ENCODE measurements at regions not wholly inside any gene's neighbourhood (a gene's known extent, or its start where the extent isn't known, plus 50 kb on each side); places are given as distances from the start of the nearest gene placed in this dataset.
"Not testable (repeated sequence)": the region's sequence is repeated elsewhere in the genome, so short reads cannot be mapped to it uniquely, and the experiment has no call there.

DNA sequence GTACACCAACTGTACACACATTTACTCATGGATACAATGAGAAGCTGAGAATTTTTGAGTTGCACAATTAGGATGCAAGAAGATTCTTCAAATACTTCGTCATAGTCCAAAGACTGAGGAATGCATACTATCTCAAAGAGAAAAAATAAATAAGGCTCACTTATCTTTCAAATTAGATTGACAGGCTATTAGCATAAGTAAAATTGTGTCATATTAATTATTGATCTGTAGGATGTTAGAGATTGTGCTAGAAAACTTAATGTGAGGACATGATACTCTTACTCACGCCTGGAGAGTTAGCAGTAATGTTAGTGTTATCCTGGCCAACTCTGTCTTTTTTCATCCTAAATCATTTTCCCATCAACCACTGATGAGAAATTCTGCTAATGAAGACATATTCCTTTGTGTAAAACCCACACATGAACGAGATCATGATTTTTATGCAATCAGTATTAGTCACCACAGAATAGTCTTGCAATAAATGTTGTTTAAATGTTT is 659.0 kb downstream of the LTN1 start:
- no peak for DNase-seq

DNA sequence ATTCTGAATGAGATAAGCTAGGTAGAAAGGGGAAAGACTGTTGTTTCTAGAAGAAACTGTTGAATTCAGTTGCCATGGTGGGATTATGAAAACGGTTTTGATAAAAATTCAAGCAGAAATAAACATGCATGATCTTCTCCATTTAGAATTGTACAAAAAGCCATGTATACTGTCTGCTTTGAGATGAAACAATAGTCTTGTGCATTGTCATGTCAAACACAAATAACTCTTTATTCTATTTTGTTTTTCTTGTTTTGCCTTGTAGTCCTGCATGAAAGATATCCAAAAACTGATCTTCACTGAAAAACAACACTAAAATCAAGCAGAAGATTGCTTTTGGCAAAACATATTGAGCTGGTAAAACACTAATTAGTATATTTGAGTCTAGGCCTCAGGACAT is 659.9 kb downstream of the LTN1 start:
- no peak for DNase-seq

DNA sequence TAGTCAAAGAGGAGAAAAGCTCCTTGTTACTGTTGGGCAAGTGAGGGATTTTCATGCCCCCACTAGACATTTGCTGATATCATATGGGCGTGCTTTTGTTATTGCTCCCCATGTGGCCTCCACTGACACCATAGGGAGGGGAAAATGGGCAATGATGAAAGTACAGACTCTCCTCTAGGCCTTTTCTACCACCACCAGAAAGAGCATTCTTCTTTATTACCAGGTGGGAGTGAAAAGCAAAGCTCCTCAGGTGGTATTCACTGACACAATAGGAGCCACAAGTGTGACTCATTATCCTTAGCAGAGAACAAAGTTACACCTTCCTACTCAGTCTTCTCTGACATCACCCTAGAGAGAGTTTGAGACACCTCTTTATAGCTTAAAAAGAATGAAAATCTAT is 667.1 kb downstream of the LTN1 start:
- DNase-seq: no peak

DNA sequence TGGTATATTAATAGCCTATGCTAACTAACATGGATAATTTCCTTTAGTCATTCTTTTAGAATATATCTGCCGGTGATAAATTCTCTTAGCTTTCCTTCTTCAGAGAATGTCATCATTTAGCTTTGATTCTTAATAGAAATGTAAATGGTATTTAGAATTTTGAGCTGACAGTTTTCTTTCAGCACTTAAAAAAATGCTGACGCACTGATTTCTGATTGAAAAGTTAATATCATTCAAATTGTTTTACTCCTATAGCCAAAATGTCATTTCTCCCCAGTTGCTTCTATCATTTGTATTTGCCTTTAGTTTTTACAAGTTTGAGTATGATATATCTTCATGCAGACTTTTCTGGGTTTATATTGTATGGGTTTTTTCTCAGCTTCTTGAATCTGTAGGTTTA is 668.0 kb downstream of the LTN1 start:
- no peak for DNase-seq

DNA sequence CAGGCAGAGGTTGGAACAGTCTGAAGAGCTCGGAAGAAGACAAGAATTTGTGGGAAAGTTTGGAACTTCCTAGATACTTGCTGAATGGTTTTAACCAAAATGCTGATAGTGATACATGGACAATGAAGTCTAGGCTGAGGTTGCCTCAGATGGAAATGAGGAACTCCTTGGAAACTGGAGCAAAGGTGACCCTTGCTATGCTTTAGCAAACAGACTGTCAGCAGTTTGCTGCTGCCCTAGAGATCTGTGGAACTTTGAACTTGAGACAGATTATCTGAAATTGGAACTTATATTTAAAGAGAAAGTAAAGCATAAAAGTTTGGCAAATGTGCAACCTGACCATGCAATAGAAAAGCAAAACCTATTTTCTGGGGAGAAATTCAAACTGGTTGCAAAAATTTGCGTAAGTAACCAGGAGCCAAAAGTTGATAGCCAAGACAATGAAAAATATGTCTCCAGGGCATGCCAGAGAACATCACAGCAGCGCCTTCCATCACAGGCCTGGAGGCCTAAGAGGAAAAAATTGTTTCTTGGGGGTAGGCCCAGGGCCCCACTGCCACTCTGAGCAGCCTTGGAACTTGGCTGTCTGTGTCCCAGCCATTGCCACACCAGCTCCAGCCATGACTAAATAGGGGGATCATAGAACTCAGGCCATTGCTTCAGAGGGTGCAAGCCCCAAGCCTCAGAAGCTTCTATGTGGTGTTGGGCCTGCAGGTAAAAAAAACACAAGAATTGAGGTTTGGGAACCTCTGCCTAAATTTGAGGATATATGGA is 675.3 kb downstream of the LTN1 start:
- no peak for DNase-seq

DNA sequence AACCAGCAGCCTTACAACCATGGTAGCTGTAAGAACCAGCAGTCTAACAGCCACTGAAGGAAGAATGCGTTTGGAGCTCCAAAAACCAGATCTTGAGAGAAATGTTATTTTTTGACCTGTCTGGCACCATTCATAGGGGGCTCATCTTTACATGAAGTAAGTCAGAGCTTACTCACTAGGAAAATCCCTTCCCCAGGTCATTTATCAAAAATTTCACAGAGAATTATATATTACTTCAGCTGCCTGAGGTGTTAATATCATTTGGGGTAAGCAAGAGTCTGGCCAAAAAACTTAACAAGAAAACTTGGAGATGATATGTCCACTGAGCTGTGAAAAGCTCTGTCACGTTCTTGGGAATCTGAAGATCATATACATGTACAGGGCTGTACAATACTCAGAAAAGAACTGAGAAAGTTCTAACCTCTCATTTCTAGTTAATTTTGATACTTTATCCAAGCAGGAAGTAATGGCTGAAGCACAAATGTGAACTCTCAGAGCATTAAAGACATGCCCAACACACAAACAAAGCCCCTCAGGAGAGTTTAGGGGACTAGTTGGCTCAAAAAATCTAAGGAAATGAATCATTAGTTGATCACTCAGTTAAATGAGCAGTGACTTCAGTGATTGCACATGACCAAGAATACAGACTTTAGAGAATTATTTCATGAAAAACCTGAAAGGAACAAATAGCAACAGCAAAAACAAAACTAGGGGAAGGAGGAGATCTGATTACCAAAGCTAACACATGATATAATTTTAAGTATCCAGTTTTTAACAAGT is 681.1 kb downstream of the LTN1 start:
- no peak for DNase-seq

DNA sequence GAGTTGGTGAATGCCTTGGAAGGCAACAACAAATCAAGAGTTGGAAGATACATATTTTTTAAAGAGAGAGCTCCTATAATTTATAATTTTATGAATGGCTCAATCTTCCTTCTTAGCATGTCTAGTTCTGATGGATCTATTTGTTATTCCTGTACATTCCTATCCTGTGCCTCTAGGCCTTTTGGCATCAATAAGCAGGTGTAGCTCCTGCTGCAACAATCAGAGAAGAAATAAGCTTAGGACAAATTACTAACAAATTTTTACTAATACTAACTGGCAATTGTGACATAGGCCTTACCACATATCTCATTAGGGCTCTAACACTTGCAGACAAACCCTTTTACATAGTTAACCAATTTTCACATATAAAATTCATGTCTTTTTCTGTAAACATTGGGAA is 682.0 kb downstream of the LTN1 start:
- DNase-seq: no peak

DNA sequence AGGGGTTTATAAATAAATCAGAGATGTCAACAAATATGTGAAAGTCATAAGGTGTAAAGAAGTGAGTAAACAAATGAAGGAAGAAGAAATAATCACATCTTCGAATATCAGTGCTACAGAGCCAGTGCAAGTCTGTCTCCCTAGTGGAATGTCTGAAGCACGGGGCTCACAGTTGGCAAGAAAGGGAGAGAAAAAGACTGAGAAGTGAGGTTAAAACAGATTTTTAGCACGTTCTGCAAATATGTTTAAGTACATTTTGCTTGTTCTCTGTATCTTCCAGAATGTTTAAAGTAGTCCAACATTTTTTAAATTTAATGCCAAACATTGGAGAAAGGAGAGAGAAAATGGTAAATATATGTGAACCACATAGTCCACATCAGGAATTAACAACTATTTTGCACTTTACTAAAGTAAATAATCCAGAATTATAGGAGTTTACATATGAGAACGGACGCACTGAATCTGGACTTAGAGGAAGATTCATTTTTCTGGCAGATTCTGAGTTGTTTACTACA is 682.4 kb downstream of the LTN1 start:
- DNase-seq: no peak

DNA sequence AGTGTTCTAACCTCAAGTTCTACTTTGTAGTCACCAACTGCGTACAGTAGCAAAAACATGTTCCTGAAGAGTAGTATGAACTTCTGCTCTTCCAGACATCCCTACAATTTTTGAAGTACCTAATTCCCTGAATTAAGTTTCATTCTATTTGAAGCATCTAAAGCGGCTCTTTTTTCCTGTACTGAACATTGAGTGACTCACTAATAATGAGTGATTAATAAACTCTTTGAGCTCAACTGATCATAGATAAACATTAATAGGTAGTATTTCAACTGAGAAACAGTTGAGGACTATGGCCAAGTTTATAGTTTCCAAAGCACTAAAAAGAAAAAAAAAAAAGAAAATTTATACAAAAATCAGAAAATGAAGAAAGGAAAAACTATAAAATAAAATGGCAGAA is 683.1 kb downstream of the LTN1 start:
- DNase-seq: no peak

DNA sequence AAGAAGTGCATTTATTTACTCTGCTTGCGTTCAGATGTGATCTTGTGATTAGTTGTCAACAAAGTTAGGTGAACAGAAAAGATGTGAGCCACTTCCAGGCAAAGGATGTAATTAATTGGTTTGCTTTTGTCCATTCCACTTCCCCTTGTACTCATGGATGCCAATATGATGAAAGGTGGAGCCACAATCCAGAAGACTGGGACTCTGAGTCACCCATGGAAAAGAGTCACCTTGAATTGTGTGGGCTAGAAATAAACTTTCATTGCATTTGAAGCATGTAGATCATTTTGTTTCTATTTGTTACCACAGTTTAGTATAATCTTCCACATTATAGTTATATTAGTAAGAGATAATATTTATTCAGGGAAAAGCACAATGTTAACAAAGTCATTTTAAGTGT is 684.2 kb downstream of the LTN1 start:
- DNase-seq: no peak

DNA sequence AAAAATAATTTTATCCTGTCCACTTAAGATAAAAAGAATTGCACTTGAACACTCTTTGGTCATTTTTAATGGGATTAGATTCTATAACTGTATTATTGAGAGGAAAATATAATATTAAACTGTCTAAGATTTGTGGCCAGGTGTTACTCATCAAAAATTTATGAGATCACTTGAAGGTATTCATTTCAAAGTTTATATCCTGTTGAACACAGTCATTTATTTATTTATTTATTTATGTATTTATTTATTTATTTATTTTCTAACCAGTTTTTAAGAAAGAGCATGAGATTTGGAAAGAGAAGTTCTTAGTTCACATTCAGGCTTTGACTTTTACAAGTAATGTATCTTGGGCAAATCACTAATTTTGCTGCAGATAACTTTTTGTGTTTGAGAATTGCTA is 692.7 kb downstream of the LTN1 start:
- DNase-seq: no peak

DNA sequence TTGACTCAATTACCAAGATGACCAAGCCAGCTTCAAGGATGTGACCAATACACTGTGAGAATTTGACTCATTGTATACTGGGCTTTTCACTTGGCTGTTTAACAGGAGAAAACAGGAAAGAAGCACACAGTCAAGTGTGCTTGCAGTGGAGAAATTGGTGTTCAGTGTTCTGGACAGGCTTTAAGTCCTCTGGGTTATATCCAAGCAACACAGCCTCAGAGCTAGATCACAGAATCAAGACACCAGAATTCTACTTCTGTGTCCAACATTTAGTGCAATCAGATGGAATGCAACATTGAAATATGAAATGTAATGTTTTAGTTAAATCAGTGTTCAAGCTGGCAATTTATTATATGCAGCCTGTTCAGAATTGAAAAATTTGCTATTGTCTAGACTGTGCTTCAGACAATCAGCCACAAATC is 694.4 kb downstream of the LTN1 start:
- DNase-seq: no peak

DNA sequence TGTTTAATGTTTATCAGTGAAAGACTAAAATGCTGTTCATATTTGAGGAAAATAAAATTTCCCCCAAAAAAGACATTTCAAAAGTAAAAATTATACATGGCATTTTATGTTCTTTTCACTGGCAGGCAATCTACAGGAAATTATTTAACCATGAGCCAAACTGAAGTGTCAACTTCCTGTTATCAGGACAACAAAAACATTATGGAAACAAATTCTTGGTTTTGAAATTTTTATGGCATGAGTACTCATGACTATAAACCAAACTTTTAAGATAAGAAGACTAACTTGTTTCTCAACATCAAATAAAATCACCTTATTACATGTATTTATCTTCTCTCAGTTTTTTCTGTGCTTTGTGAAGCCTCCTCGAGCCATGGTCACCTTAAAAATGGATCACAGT is 698.6 kb downstream of the LTN1 start:
- no peak for DNase-seq

DNA sequence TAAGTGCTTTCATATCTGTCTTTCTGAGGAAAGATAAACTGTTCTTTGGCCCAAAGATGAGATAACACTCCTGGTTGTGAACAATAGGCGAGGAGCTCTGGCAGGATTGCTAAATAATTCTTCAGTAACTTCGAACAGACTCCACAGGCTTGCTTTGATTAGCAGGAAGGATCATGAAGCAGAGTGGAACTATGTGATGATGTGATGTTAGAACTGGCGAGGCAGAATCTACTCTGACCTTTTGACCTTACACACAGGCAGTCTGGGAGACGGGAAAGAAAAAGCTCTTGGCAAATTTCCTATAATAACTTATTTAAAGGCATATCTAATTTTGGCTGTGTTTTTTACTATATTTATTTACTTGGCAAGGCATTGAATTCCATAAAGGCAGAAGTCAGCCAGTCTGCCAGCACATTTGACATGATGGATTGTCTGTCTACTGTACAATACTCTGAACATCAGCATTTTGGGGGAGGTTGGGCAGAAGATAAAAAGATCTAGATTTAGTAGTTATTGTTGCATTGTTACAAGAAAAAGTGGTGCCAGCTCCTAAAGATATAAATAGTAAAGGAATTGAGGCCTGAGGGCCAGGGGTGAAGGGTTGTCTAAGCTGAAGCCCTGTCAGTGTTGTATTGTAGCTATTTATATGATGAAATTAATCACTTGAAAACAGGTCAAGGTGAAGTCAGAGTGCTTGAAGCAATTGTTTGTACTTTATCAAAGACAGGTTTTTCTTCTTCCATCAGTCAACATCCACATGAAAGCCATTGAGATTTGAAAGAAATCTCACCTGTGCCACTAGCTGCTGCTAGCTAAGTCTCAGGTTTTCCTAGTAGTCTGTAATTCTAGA is 708.8 kb downstream of the LTN1 start:
- no peak for DNase-seq

DNA sequence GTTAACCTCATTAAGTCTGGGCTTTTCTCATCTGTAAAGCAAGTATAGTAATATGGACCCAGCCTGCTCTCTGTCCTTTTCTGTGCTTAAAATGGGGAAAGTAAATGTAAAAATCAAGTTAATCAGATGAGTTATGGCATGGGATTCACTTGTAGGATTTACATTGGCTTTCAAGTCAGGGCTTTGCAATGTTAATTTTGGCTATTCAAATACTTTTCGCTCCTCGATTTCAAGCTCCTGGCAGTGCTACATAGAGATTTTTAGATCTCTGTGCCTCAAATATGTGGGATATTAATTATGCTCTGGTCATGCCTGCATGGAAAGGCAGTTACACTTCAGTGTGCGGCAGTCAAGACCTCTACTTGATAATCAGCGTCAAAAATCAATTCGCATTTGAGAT is 709.8 kb downstream of the LTN1 start:
- no peak for DNase-seq

DNA sequence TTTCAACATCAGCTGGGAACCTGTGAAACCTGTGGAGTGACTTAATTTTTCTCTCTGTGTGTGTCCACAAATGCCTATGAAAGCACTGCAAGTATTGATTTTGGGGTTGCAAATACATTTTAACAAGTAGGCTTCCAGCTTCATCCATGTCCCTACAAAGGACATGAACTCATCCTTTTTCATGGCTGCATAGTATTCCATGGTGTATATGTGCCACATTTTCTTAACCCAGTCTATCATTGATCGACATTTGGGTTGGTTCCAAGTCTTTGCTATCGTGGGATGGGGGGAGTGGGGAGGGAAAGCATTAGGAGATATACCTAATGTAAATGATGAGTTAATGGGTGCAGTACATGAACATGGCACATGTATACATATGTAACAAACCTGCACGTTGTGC is 711.3 kb downstream of the LTN1 start:
- DNase-seq: not testable (repeated sequence)

DNA sequence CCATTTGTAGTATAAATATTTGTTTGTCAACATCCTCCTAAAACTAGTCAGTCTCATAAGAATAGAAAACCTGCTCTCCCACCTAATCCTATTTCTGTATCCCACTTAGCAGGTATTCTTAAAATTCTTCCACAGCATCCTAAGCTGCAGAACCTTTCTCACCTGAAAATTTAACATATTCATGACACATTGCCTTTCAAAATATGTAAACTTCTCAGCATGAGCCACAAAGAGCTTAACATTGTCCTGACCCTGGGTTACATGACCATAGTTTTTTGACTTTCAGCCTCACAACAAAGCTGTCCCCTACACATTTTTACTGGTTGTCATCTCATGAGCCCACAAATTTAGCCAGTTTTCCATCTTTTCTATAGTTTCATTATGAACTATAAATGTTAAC is 712.1 kb downstream of the LTN1 start:
- DNase-seq: no peak

DNA sequence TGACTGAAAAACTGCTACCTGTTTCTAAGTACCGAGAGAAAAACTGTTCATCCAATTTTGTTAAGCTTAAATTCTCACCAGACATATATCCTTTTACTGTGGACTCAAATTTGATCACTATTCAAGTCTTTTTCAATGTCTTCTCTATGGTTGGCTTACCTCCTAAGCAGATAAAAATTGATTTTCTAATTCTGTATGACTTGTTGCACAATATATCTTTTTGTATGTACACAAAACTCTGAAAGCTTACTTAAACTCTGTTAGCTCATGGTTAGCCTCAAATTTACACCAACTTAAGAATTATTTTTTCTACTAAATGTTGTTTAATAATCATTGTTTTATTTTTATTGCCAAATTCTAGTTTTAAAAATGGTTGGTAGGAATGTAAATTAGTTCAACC is 715.4 kb downstream of the LTN1 start:
- no peak for DNase-seq

DNA sequence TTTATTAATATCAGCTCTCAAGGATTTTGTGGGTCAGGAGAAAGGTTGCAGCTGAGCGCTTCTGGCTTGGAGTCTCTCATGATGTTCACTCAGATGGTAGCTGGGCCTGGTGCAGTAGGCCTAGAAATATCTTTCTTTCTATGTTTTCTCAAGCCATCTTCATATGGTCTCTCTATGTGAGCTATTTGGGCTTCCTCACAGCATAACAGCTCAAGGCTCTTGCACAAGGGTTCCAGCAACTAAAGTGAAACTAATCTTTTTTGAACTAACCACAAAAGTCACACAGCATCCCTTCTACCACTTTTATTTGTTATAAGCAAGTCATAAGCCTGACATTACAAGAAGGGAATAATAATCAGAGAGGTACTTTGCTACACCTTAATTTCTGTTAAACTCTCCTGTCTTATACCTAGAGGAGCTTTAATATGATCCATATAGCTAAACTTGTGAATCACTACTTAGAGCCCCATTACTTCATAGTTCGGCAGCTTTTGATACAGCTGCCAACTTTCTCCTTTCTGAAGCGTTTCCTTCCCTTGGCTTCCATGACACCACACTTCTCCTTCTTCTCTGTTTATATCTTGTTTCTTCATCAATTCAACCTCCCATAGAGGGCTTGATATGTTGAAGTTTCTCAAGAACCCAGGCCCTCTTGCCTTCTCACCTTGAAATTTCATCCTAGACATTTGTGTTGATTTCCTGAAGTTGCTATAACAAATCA is 720.2 kb downstream of the LTN1 start:
- DNase-seq: no peak

DNA sequence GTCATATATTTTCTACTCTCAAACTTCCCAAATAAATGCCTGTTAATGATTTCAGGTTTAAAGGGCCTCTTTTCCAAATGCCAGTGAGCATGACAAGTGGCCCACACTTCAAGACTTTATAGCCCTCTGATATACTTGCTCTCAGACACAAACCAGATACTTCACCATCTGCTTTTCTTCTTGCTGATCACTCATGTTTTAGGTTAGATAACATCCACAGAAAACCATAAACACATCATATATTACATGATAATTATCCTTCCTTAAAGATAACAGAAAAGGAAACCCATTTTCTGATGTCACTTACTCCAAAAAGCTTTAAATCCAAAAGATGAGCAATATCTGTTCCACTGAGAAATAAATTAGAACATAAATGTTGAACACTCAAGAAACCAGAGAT is 723.5 kb downstream of the LTN1 start:
- DNase-seq: no peak

DNA sequence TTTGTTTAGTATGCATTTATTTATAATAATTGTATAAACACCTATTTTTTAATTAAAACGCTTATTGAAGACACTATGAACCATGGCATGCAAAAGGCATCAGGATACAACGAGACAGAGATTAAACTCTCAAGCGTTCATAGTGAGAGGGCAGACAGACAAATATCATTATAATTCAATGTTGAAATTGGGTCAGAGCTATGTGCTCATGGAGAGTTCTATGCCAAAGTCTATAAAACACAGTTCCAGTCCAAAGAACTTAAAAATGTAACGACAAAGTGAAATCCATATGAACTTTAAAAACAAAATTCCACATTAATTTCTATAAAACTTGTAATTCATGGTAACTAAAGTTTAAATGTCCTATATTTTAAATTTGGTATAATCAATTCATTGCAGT is 724.0 kb downstream of the LTN1 start:
- DNase-seq: no peak

DNA sequence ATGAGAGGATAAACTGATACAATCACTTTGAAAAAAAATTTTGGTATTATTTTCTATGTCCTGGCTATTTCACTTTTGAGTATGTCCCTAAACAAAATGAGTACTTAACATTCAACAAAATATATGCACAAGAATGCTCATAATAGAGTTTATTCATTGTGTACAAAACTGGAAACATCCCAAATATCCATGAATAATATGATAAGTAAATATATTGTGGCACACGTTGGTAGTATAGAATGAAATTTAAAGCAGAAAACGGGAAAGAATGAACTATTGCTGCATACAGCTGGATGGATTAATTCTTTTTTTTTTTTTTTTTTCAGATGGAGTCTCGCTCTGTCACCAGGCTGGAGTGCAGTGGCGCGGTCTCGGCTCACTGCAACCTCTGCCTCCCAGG is 725.2 kb downstream of the LTN1 start:
- DNase-seq: no peak

DNA sequence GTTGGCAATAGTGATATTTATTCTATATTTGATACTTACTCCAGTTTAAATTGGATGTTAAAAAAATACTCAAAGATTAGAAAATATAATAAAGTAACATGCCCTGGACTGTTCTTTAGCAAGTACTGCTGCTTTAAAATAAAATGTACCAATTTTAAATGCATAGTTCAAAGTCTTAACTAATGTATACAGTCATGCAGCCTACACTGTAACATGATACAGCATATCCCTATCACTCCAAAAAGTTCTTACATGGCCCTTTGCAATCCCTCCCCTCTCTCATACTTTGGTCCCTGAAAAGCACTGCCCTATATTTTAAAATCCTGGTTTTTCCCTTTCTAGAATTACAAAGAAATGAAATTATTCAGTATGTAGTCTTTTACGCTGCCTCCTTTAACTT is 726.6 kb downstream of the LTN1 start:
- no peak for DNase-seq
